Lung (tissue), 11 donors: ENCODE measurements at regions not wholly inside any gene's neighbourhood (a gene's known extent, or its start where the extent isn't known, plus 50 kb on each side); places are given as distances from the start of the nearest gene placed in this dataset.

Source experiments
- ATAC-seq: fragments of 200-7000 bp; cut with Tn5 transposase; one replicate; pipeline ENCODE4 v1.9.1; 2020; ENCODE audit warnings: moderate number of reproducible peaks; ENCODE audit not compliant: insufficient read depth, low FRiP score
- DNase-seq, 3 donors: peaks; one replicate each; pipeline ENCODE4 v3.0.0-alpha.2; 2013 to 2017
- H3K27ac ChIP-seq, 2 donors: one replicate each; pipeline ENCODE4 v1.5.1; 2013; ENCODE audit warnings: mild to moderate bottlenecking in 2 of 2, moderate library complexity in 2 of 2, control low read depth in 1 of 2, inconsistent platforms in 1 of 2, low read depth in 1 of 2, low read length in 1 of 2
- H3K27me3 ChIP-seq, 3 donors: one replicate each; pipeline ENCODE4 v1.5.1; 2013; ENCODE audit warnings: low read length in 2 of 3; ENCODE audit not compliant: control insufficient read depth in 3 of 3, insufficient read depth in 3 of 3
- H3K36me3 ChIP-seq, 4 donors: one replicate each; pipeline ENCODE4 v1.5.1; 2013; ENCODE audit warnings: low read length in 4 of 4, mild to moderate bottlenecking in 1 of 4, moderate library complexity in 1 of 4; ENCODE audit not compliant: control insufficient read depth in 4 of 4, insufficient read depth in 4 of 4
- H3K4me1 ChIP-seq, 5 donors: one replicate each; pipeline ENCODE4 v1.5.1; 2013; ENCODE audit warnings: low read length in 5 of 5, mild to moderate bottlenecking in 2 of 5, moderate library complexity in 1 of 5; ENCODE audit not compliant: control insufficient read depth in 5 of 5, insufficient read depth in 5 of 5
- H3K4me3 ChIP-seq: one replicate; pipeline ENCODE4 v1.5.1; 2013; ENCODE audit warnings: mild to moderate bottlenecking, control low read depth, moderate library complexity
- H3K9ac ChIP-seq, 2 donors: one replicate each; pipeline ENCODE4 v1.5.1; 2013; ENCODE audit warnings: low read length in 2 of 2, control low read depth in 1 of 2; ENCODE audit not compliant: insufficient read depth in 1 of 2
- H3K9me3 ChIP-seq, 4 donors: one replicate each; pipeline ENCODE4 v1.5.1; 2013; ENCODE audit warnings: low read length in 3 of 4, mild to moderate bottlenecking in 1 of 4, moderate library complexity in 1 of 4; ENCODE audit not compliant: control insufficient read depth in 4 of 4, insufficient read depth in 3 of 4
- CTCF ChIP-seq: IDR thresholded peaks from 2 replicates; pipeline ENCODE4 v1.5.1; 2012; ENCODE audit warnings: mild to moderate bottlenecking; ENCODE audit errors: control extremely low read depth, extremely low read depth
- WGBS, 2 donors: extraction: QIAGEN DNeasy Blood & Tissue Kit; methylation state at CpG; one replicate each; pipeline ENCODE4 v1.1.7; 2013; 5-methylcytosine and 5-hydroxymethylcytosine counted together
- donor health status: control.
- donor health status: control.
- donor health status: Bipolar disorder and iron deficiency.
- donor health status: healthy.
- donor health status: DM: yes; HTN: yes; CAD: no.

DNA sequence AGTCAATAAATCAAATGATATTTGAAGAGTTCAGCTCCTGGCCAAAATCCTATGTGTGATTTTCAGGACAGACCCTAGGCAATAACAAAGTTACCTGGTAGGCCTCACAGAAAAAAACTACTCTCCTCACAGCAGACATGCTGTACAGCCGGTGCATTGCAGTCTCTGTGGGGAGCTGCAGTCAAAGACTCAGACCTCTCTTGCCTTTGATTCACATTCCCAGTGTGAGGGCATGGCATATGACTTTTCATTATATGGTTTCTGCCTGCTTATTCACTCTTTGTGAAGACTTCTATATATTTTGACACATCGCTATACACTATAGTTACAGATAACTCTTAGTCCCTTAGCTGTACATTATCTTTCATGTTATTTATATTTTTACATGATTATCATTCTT lies 2684.3 kb upstream of the PCDH20 start:
- Histone ChIP-seq H3K4me1 (no peaks in the 10 kb centered on the region), H3K9me3 (no peaks in the 10 kb centered on the region), H3K27ac (no peak overlapping the region), H3K9ac (no peak overlapping the region), H3K36me3 (no peaks in the 10 kb centered on the region), H3K27me3 (no peaks in the 10 kb centered on the region), H3K4me3 (no peak overlapping the region)
- WGBS, 2 donors = 68 to 86% methylated on average over 2 of the region's 2 CpGs
- no peak for DNase-seq
- no peak for TF ChIP-seq CTCF
- no peak for ATAC-seq

DNA sequence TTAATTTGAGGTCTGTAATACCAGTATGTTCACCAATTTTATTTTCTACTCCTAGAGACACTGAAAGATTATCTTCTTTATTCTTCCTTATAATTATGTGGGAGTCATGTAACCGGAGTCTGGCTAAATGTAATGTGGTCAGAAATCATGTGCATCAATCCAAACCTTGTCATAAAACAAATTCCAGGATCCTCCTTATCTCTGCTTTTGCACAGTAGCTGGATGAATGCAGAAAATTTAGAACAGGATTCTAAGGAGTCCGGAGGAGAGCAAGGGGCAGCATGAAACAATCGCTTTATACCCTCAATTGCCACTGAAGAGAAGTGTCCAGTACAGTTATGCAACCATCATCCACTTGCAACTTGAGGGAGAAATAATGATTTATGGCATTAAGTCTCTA lies 2674.7 kb upstream of the PCDH20 start:
- whole genome bisulfite sequencing, 2 donors = 88 to 91% methylated on average over 3 of the region's 3 CpGs
- no peaks in the 10 kb centered on the region for H3K27me3 ChIP-seq
- H3K4me1 ChIP-seq = no peaks in the 10 kb centered on the region
- no peak overlapping the region for H3K4me3 ChIP-seq
- ATAC-seq (no peak), DNase-seq (no peak)
- H3K27ac ChIP-seq = no peak overlapping the region
- no peaks in the 10 kb centered on the region for H3K36me3 ChIP-seq
- TF ChIP-seq CTCF = no peak
- no peak overlapping the region for H3K9ac ChIP-seq
- H3K9me3 ChIP-seq = no peaks in the 10 kb centered on the region

GRCh38 chr13:64088491-64088890 lies 2672.8 kb upstream of the PCDH20 start:
- no peak for ATAC-seq
- Histone ChIP-seq H3K9me3 (no peaks in the 10 kb centered on the region), H3K36me3 (no peaks in the 10 kb centered on the region), H3K9ac (no peak overlapping the region), H3K4me1 (no peaks in the 10 kb centered on the region), H3K4me3 (no peak overlapping the region), H3K27me3 (no peaks in the 10 kb centered on the region), H3K27ac (no peak overlapping the region)
- no peak for TF ChIP-seq CTCF
- no peak for DNase-seq
- 85 to 92% methylated on average over 2 of the region's 2 CpGs for WGBS, 2 donors

- no peaks in the 10 kb centered on the region for H3K27me3 ChIP-seq
- ATAC-seq = no peak
- DNase-seq = no peak
- no peak for TF ChIP-seq CTCF
- H3K36me3 ChIP-seq = no peaks in the 10 kb centered on the region
- H3K9ac ChIP-seq = no peak overlapping the region
- 58 to 76% methylated on average over 1 of the region's 1 CpG for WGBS, 2 donors
- no peak overlapping the region for H3K4me3 ChIP-seq
- no peaks in the 10 kb centered on the region for H3K4me1 ChIP-seq
- no peak overlapping the region for H3K27ac ChIP-seq
- no peaks in the 10 kb centered on the region for H3K9me3 ChIP-seq
These were observed 2672.0 kb upstream of the PCDH20 start for GRCh38 chr13:64087624-64088023.
